ENCODE measurements at regions not wholly inside any gene's neighbourhood (a gene's known extent, or its start where the extent isn't known, plus 50 kb on each side); places are given as distances from the start of the nearest gene placed in this dataset.

DNA sequence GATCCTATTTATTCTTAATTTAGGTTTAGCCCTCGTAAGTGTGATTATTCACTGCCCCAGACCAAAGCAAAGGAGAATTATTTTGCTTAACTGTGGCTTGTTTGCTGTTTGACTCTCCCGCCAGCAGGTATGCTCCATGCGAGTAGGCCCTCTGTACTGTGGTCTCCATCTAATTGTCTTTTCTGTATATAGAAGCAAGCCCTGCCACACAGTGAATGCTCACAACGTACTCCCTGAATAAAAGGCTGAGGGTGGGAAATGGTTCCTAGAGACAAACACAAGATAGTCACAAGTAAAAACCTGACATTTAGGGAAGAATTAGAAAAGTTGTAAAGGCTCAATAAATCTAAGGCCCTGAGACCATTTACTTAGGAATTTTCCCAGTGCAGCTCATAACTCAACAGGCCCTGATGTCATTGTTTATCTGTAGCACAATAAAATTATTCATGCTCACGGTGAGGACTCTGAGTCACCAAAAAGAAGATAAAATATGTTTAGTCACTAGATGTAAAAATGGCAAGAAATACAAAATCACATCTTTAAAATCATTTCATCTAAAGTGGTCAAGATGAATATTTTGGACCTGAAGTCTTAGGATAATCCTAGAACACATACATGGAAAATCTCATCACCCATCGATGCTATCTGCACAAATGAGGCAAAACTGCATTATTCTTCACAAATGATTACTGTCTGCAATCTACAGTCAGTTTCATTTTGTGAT is 473.2 kb downstream of the ENC1 start:
- no peaks in the 10 kb centered on the region for H4K20me1 ChIP-seq
- no peaks in the 10 kb centered on the region for H3K36me3 ChIP-seq
- H3K4me1 ChIP-seq, result no peaks in the 10 kb centered on the region
- H3K27me3 ChIP-seq, result no peaks in the 10 kb centered on the region
- no peak overlapping the region for H3K27ac ChIP-seq
- TF ChIP-seq Cebpa-rat (IDR thresholded peaks at IDR 0.05), result no peak
- no peak overlapping the region for H3K4me2 ChIP-seq
- no peak overlapping the region for H3K4me3 ChIP-seq
- H3K9ac ChIP-seq, result no peak overlapping the region
- H3K9me3 ChIP-seq, result no peaks in the 10 kb centered on the region

DNA sequence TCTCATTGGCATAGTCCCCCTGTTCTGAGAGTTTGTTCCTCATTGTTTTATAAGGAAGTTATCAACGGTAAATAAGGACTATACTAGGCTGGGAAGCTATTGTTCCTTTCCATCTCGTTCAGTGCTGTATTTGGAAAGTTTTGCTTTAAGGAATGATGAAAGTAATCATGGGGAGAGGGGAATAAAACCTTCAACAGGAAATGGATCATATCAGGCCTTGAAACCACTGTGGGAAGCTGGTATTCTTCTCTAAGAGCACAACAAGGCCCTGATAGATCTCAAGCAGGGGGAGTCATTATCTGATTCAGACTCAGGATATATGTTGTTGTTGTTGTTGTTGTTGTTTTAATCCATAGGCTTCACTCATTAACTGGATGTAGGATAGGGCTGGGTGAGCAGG is 474.5 kb downstream of the ENC1 start:
- Histone ChIP-seq H3K36me3 (no peaks in the 10 kb centered on the region), H3K4me1 (no peaks in the 10 kb centered on the region), H3K4me2 (no peak overlapping the region), H3K9me3 (no peaks in the 10 kb centered on the region), H3K4me3 (no peak overlapping the region), H3K27ac (no peak overlapping the region), H4K20me1 (no peaks in the 10 kb centered on the region), H3K9ac (no peak overlapping the region), H3K27me3 (no peaks in the 10 kb centered on the region)
- no peak for TF ChIP-seq Cebpa-rat (IDR thresholded peaks at IDR 0.05)

DNA sequence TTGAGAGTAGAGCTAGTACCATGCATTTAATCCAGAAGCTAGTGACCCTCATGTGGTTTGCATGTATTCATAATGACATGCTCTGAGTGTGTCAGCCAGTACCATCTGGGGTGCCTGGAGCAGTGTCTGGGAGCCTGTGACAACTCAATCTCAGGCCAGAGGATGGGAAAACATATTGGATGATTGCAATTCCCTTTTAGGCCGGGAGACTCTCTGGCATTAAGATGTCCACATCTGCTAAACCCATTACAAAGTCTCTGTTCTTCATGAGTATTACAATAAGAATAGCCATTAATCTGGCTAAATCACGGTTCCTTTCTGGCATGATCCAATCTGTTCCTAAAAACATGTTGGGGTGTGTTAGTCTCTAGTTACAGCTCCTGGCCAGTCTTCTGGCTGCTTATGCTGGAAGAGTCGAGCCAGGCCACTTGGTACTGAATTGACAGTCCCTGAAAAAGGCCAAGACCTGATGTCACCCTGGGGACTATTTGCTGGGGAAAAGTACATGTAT is 475.7 kb downstream of the ENC1 start:
- no peak overlapping the region for H3K4me2 ChIP-seq
- H3K4me3 ChIP-seq, result no peak overlapping the region
- no peak for TF ChIP-seq Cebpa-rat (IDR thresholded peaks at IDR 0.05)
- no peaks in the 10 kb centered on the region for H3K9me3 ChIP-seq
- no peak overlapping the region for H3K27ac ChIP-seq
- H3K4me1 ChIP-seq, result no peaks in the 10 kb centered on the region
- no peaks in the 10 kb centered on the region for H3K27me3 ChIP-seq
- no peak overlapping the region for H3K9ac ChIP-seq
- no peaks in the 10 kb centered on the region for H4K20me1 ChIP-seq
- H3K36me3 ChIP-seq, result no peaks in the 10 kb centered on the region

DNA sequence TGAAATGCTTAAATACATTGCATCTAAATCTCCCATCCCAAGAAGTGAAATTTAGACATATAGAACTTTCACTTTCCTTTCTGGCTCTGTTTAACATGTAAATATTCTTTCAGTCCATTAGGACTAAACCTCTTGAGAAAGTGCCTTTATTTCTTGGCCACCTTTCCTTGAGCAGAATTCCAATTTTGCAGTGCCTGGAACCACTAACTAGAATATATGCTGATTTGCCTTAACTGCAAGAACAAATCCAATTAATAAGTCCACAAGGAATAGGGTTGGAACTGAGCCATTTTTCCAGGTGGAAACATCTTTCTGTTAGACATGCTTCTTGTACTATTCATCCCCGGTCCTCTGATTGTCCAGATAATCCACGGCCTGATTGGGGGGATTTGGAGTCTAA is 478.0 kb downstream of the ENC1 start:
- no peaks in the 10 kb centered on the region for H4K20me1 ChIP-seq
- H3K4me2 ChIP-seq, result no peak overlapping the region
- H3K36me3 ChIP-seq, result no peaks in the 10 kb centered on the region
- no peaks in the 10 kb centered on the region for H3K4me1 ChIP-seq
- H3K4me3 ChIP-seq, result no peak overlapping the region
- H3K27me3 ChIP-seq, result no peaks in the 10 kb centered on the region
- TF ChIP-seq Cebpa-rat (IDR thresholded peaks at IDR 0.05), result no peak
- H3K9me3 ChIP-seq, result no peaks in the 10 kb centered on the region
- no peak overlapping the region for H3K27ac ChIP-seq
- H3K9ac ChIP-seq, result no peak overlapping the region

DNA sequence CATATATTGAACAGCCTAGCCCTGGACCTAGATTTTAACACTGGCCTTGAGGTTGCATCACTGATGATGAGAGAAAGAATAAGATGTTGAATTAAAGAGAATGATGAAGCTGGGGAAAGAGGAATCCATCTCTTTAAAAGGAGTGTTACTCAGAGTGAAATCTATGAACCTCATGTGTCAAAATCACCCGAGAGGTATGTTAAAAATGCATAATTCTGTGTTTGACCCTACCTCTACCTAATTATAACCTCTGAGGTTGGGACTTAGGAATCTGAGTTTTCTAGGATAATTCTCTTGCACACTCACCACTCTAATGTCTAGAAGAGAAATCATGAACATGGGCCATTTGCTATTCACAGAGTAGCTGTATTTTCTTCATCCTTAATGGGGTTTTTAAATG is 479.4 kb downstream of the ENC1 start:
- Histone ChIP-seq H3K36me3 (no peaks in the 10 kb centered on the region), H3K9me3 (no peaks in the 10 kb centered on the region), H3K4me3 (no peak overlapping the region), H3K9ac (no peak overlapping the region), H3K27ac (no peak overlapping the region), H4K20me1 (no peaks in the 10 kb centered on the region), H3K4me2 (no peak overlapping the region), H3K4me1 (no peaks in the 10 kb centered on the region), H3K27me3 (no peaks in the 10 kb centered on the region)
- no peak for TF ChIP-seq Cebpa-rat (IDR thresholded peaks at IDR 0.05)

DNA sequence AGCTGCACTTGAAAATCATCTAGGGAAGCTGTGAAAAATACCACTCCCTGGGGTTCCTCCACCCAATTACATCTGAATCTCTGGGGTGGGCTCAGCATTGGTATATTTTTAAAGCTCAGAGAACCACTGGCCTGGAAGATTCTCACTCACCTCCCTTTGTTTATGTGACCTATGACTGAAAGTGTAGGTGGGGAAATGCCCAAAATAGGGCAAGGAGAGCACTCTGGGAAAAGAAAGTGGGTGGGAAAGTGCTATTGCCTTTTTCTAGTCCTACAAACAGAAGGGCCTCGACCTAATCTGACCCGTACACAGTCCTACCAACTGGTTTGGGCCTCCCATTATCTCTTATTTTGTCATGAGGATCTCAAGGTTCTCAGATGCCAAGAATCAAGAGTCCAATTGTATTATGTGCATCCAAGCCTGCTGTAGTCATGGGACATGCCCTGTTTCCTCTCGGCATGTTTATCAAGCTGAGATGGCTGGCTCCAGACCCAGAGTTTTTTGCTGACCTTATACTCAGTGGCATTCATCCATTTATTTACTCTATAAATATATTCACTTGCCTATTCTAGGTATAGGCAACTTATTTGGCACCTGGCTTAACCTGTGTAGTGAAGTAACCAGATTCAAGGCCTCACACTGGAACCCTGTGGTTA is 483.7 kb downstream of the ENC1 start:
- no peak overlapping the region for H3K4me3 ChIP-seq

DNA sequence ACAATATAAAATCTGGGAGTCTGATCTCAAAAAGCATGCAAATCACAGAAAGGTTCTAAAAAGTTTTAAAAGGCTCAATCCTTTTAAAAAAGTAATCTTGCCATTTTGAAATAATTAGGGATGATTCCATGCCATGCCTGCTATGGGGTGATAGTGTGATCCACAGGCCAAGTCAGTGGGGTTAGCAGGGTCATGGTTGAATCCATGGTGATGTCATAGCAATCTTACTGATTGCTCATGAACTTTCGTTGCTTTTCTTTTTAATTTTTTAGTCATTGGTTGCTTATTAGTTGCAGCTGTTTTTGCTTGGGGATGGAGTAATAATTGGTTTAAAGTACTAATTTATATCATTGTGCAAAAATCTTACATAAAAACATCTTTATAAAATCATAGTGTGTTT is 485.0 kb downstream of the ENC1 start:
- Histone ChIP-seq H3K9me3 (no peaks in the 10 kb centered on the region), H3K4me1 (no peaks in the 10 kb centered on the region), H3K4me3 (no peak overlapping the region), H3K27me3 (no peaks in the 10 kb centered on the region), H3K36me3 (no peaks in the 10 kb centered on the region), H4K20me1 (no peaks in the 10 kb centered on the region), H3K9ac (no peak overlapping the region), H3K4me2 (no peak overlapping the region), H3K27ac (no peak overlapping the region)
- TF ChIP-seq Cebpa-rat (IDR thresholded peaks at IDR 0.05), result no peak

More for the DNA sequence above, 483.7 kb downstream of the ENC1 start:
- no peaks in the 10 kb centered on the region for H3K4me1 ChIP-seq
- no peaks in the 10 kb centered on the region for H3K9me3 ChIP-seq
- H3K27ac ChIP-seq, result no peak overlapping the region
- H3K36me3 ChIP-seq, result no peaks in the 10 kb centered on the region
- no peak overlapping the region for H3K9ac ChIP-seq
- no peak for TF ChIP-seq Cebpa-rat (IDR thresholded peaks at IDR 0.05)
- no peaks in the 10 kb centered on the region for H3K27me3 ChIP-seq
- H3K4me2 ChIP-seq, result no peak overlapping the region
- no peaks in the 10 kb centered on the region for H4K20me1 ChIP-seq

DNA sequence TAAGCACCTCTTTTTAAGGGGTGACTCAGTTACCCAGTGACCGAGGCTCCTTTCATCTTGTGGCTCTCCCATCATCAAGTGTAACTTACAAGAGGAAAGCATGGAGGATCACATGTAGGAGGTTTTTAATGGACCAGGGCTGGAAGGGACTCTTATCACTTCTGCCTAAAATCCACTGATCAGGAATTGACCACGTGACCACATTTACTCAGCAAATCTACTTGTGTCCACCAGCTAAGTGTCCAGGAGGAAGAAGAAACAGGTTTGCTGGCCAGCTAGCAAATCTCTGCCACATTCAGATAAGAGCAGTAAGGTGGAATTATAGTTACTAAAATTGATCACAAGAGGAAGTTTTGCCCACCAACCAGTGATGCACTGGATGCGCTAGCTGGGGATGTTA is 486.0 kb downstream of the ENC1 start:
- Histone ChIP-seq H3K4me1 (no peaks in the 10 kb centered on the region), H3K36me3 (no peaks in the 10 kb centered on the region), H4K20me1 (no peaks in the 10 kb centered on the region), H3K9ac (no peak overlapping the region), H3K27me3 (no peaks in the 10 kb centered on the region), H3K4me2 (no peak overlapping the region), H3K27ac (no peak overlapping the region), H3K4me3 (no peak overlapping the region), H3K9me3 (no peaks in the 10 kb centered on the region)
- no peak for TF ChIP-seq Cebpa-rat (IDR thresholded peaks at IDR 0.05)

DNA sequence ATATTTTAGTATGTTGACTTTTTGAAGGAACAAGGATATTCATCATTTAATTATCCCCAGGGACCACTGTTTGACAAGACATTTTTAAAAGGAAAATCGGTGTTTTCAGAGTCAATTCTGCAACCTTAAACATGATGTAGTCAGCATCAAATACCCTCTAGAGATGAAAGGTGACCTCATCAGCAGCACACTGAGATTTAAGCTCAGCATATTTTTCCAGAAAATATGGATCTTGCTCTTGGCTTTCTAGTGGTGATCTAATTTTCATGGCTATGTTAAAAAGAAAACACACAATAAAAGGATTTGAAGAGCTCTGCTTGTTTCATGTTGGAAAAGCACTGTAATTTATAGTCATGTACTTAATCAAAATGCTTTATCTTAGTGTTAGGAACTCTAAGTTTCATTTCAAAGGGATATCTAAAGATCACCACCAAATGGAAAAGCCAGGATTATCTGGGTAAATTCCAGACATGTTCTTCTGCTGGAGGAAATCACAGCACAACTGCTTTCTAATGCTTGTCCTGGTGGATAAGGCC is 487.2 kb downstream of the ENC1 start:
- no peaks in the 10 kb centered on the region for H3K27me3 ChIP-seq
- no peaks in the 10 kb centered on the region for H3K9me3 ChIP-seq
- H3K27ac ChIP-seq, result no peak overlapping the region
- TF ChIP-seq Cebpa-rat (IDR thresholded peaks at IDR 0.05), result no peak
- no peak overlapping the region for H3K4me3 ChIP-seq
- H4K20me1 ChIP-seq, result no peaks in the 10 kb centered on the region
- H3K4me2 ChIP-seq, result no peak overlapping the region
- H3K9ac ChIP-seq, result no peak overlapping the region
- H3K4me1 ChIP-seq, result no peaks in the 10 kb centered on the region
- H3K36me3 ChIP-seq, result no peaks in the 10 kb centered on the region

DNA sequence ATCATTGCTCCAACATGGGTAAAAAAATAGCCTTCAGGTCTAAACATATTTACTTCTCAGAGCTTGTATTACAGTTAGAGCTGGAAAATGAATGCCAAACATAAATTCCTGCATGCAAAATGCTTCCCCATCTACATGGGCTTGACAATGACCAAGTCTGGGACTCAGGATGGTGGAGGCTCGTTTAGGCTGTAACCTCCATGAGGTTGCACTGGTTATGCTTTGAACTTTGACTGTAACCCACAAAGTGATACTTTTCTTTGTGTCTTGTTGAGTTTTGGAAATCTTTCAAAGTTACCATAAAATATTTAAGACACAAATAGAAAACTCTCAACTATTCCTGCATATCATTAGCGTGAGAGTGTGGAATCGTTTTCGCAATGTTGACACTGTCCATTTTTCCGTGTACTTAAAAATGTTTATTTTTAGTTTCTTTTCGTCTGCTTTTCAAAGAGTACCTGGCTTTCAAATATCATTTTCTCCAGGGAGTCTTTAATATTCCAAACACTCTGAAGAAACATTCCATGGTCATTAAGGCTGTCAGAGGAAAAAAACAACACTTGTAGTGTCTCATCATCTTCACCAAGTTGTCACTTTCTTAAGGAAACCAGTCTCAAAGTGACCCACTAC is 487.8 kb downstream of the ENC1 start:
- no peak overlapping the region for H3K4me2 ChIP-seq
- H3K9me3 ChIP-seq, result no peaks in the 10 kb centered on the region
- H3K9ac ChIP-seq, result no peak overlapping the region
- H3K4me3 ChIP-seq, result no peak overlapping the region
- no peaks in the 10 kb centered on the region for H3K4me1 ChIP-seq
- no peak for TF ChIP-seq Cebpa-rat (IDR thresholded peaks at IDR 0.05)
- H3K27ac ChIP-seq, result no peak overlapping the region
- no peaks in the 10 kb centered on the region for H4K20me1 ChIP-seq
- H3K27me3 ChIP-seq, result no peaks in the 10 kb centered on the region
- no peaks in the 10 kb centered on the region for H3K36me3 ChIP-seq
